ENCODE measurements at regions not wholly inside any gene's neighbourhood (a gene's known extent, or its start where the extent isn't known, plus 50 kb on each side); places are given as distances from the start of the nearest gene placed in this dataset.

DNA sequence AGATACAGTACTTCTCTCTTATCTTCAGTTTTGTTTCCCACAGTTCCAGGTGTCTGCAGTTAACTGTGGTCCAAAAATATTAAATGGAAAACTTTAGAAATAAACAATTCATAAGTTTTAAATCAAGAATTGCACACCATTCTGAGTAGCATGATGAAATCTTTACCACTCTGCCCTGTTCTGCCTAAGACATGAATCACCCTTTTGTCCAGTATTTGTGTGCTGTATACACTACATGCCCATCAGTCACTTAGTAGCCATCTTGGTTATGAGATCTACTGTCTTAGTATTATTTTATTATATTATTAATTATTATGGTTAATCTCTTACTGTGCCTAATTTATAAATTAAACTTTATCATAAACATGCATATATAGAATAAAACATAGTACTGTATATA lies 279.0 kb downstream of the OGFRL1 start:
- Histone ChIP-seq H3K4me1 (ENCODE audit: low read length) (no peaks in the 10 kb centered on the region), H3K9me3 (ENCODE audit: insufficient read depth, low read length) (no peaks in the 10 kb centered on the region), H3K79me2 (ENCODE audit: low read length) (no peaks in the 10 kb centered on the region), H3K27me3 (ENCODE audit: low read depth, low read length) (no peaks in the 10 kb centered on the region), H3K4me3 (ENCODE audit: low read length) (no peak overlapping the region), H2AFZ (ENCODE audit: low read depth, low read length) (no peak overlapping the region), H3K27ac (ENCODE audit: low read length) (no peak overlapping the region), H3K9ac (ENCODE audit: low read length) (no peak overlapping the region), H4K20me1 (ENCODE audit: insufficient read depth, low read length) (no peaks in the 10 kb centered on the region), H3K4me2 (ENCODE audit: low read length) (no peak overlapping the region), H3K36me3 (replicated peaks; ENCODE audit: low read depth, low read length) (no peaks in the 10 kb centered on the region)
- no peak for TF ChIP-seq EZH2phosphoT487 (IDR thresholded peaks at IDR 0.05; ENCODE audit: low read depth)
- no peak for TF ChIP-seq CTCF (IDR thresholded peaks at IDR 0.05; ENCODE audit: low read depth, low read length)

DNA sequence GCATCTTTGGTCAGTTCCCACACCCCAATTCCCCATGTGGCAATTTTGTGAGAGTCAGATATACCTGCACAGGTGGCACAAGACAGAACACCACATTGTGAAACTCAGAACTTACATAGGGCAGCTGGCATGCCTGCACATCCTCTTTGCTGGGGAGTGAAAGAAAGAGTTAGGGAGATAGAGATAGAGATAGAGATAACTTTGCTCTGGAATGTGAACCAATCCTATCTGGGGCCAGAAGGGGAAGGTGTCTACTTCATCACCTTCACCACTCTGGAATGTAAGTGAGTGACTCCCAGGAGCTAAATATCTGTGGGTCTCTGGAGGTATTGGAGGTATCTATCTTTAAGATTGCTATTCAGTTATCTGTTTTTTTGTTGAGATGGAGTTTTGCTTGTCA lies 289.2 kb downstream of the OGFRL1 start:
- H3K36me3 ChIP-seq (replicated peaks; ENCODE audit: low read depth, low read length): no peaks in the 10 kb centered on the region
- H3K79me2 ChIP-seq (ENCODE audit: low read length): no peaks in the 10 kb centered on the region
- H2AFZ ChIP-seq (ENCODE audit: low read depth, low read length): no peak overlapping the region
- no peaks in the 10 kb centered on the region for H3K4me1 ChIP-seq (ENCODE audit: low read length)
- no peak overlapping the region for H3K4me3 ChIP-seq (ENCODE audit: low read length)
- H3K9me3 ChIP-seq (ENCODE audit: insufficient read depth, low read length): no peaks in the 10 kb centered on the region
- no peak overlapping the region for H3K27ac ChIP-seq (ENCODE audit: low read length)
- H3K4me2 ChIP-seq (ENCODE audit: low read length): no peak overlapping the region
- H3K27me3 ChIP-seq (ENCODE audit: low read depth, low read length): no peaks in the 10 kb centered on the region
- H3K9ac ChIP-seq (ENCODE audit: low read length): no peak overlapping the region
- TF ChIP-seq EZH2phosphoT487 (IDR thresholded peaks at IDR 0.05; ENCODE audit: low read depth) (no peak), CTCF (IDR thresholded peaks at IDR 0.05; ENCODE audit: low read depth, low read length) (no peak)
- H4K20me1 ChIP-seq (ENCODE audit: insufficient read depth, low read length): no peaks in the 10 kb centered on the region

DNA sequence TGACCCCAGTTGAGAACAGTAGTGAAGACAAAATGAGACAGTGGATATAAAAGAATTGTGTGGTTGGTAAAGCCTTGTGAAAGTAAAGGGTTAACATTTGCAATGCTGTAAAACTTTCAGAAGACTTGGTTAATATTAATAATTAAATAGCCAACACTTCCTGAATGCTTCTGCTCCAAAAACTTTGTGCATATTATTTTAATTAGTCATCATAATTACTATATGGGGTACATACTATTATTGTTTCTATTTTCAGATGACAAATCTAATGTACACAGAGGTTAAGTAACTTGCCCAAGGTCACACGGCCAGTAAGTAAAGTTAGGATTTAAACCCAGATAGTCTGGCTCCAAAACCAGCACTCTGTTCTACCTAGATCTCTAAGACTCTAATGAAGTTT lies 291.3 kb downstream of the OGFRL1 start:
- Histone ChIP-seq H3K27ac (ENCODE audit: low read length) (no peak overlapping the region), H3K79me2 (ENCODE audit: low read length) (no peaks in the 10 kb centered on the region), H3K9ac (ENCODE audit: low read length) (no peak overlapping the region), H3K4me2 (ENCODE audit: low read length) (no peak overlapping the region), H4K20me1 (ENCODE audit: insufficient read depth, low read length) (no peaks in the 10 kb centered on the region), H3K36me3 (replicated peaks; ENCODE audit: low read depth, low read length) (no peaks in the 10 kb centered on the region), H3K4me3 (ENCODE audit: low read length) (no peak overlapping the region), H2AFZ (ENCODE audit: low read depth, low read length) (no peak overlapping the region), H3K4me1 (ENCODE audit: low read length) (no peaks in the 10 kb centered on the region), H3K27me3 (ENCODE audit: low read depth, low read length) (no peaks in the 10 kb centered on the region), H3K9me3 (ENCODE audit: insufficient read depth, low read length) (no peaks in the 10 kb centered on the region)
- TF ChIP-seq CTCF (IDR thresholded peaks at IDR 0.05; ENCODE audit: low read depth, low read length) (no peak), EZH2phosphoT487 (IDR thresholded peaks at IDR 0.05; ENCODE audit: low read depth) (no peak)

GRCh38 chr6:71582820-71583219 lies 294.2 kb downstream of the OGFRL1 start:
- Histone ChIP-seq H3K27ac (ENCODE audit: low read length) (no peak overlapping the region), H3K4me3 (ENCODE audit: low read length) (no peak overlapping the region), H3K36me3 (replicated peaks; ENCODE audit: low read depth, low read length) (no peaks in the 10 kb centered on the region), H3K9me3 (ENCODE audit: insufficient read depth, low read length) (no peaks in the 10 kb centered on the region), H3K9ac (ENCODE audit: low read length) (no peak overlapping the region), H2AFZ (ENCODE audit: low read depth, low read length) (no peak overlapping the region), H4K20me1 (ENCODE audit: insufficient read depth, low read length) (no peaks in the 10 kb centered on the region), H3K79me2 (ENCODE audit: low read length) (no peaks in the 10 kb centered on the region), H3K4me1 (ENCODE audit: low read length) (no peaks in the 10 kb centered on the region), H3K27me3 (ENCODE audit: low read depth, low read length) (no peaks in the 10 kb centered on the region), H3K4me2 (ENCODE audit: low read length) (no peak overlapping the region)
- no peak for TF ChIP-seq EZH2phosphoT487 (IDR thresholded peaks at IDR 0.05; ENCODE audit: low read depth)
- no peak for TF ChIP-seq CTCF (IDR thresholded peaks at IDR 0.05; ENCODE audit: low read depth, low read length)
